ENCODE measurements at regions not wholly inside any gene's neighbourhood (a gene's known extent, or its start where the extent isn't known, plus 50 kb on each side); places are given as distances from the start of the nearest gene placed in this dataset.

GRCh38 chr6:141346535-141346934 lies 786.2 kb upstream of the GJE1 start:
- no peak for TF ChIP-seq CTCF (IDR thresholded peaks at IDR 0.05)
- no peak for TF ChIP-seq POLR2A (IDR thresholded peaks at IDR 0.05)

Data from heart left ventricle (tissue), 13 donors.